HCT116 (cell line): ENCODE measurements at regions not wholly inside any gene's neighbourhood (a gene's known extent, or its start where the extent isn't known, plus 50 kb on each side); places are given as distances from the start of the nearest gene placed in this dataset.

Experiments used
- ATAC-seq: fragments of 200-7000 bp; cut with Tn5 transposase; 2 replicates; pipeline ENCODE4 v1.9.1; 2020; ENCODE audit warnings: mild to moderate bottlenecking, moderate library complexity
- BruUV-seq: library from RNA; stranded (reverse); fragments of 400-500 nt; replicated peaks from 2 replicates; lab custom pipeline; 2021; lab: Mats Ljungman, UMichigan
- CTCF ChIA-PET: fragments of 300-600 bp; sonication (Branson Sonifier 250); formaldehyde crosslinking; loops from one replicate; lab custom pipeline; 2021; ENCODE audit warnings: antibody characterized with exemption; lab: Charles Lee
- POLR2A ChIA-PET: fragments of 300-600, 350-600 bp; sonication (Branson Sonifier 250); formaldehyde crosslinking; loops from one replicate; lab custom pipeline; 2021; ENCODE audit warnings: antibody characterized with exemption; lab: Charles Lee
- RAD21 ChIA-PET, 2 experiments: fragments of 300-600 bp; sonication (Branson Sonifier 250); formaldehyde crosslinking; loops; one replicate each; lab custom pipeline; 2023; ENCODE audit warnings: low total read pairs in 2 of 2; ENCODE audit not compliant: uncharacterized antibody in 2 of 2, unreplicated experiment in 2 of 2, low non-redundant PET in 1 of 2; lab: Charles Lee
- DNase-seq: peaks from one replicate; pipeline ENCODE4 v3.0.0-alpha.2; 2010; ENCODE audit warnings: low read depth, low spot score
- H2AFZ ChIP-seq: fragments of 200-600 bp; shearing (Covaris generic), sonication (generic); 2 replicates; pipeline ENCODE4 v1.6.1; 2017; ENCODE audit warnings: low read depth, mixed run types, mixed read lengths, antibody characterized with exemption, low read length; ENCODE audit not compliant: poor library complexity, severe bottlenecking
- H3K27ac ChIP-seq: 2 replicates; pipeline ENCODE4 v1.5.1; 2012; ENCODE audit warnings: low read depth, low read length
- H3K27me3 ChIP-seq: fragments of 200-600 bp; sonication (generic); 2 replicates; pipeline ENCODE4 v1.6.1; 2016; ENCODE audit warnings: mixed run types, low read length, mixed read lengths; ENCODE audit not compliant: insufficient read depth
- H3K36me3 ChIP-seq, 2 experiments: fragments of 200-500 bp in 1 of 2; fragments of 200-600 bp in 1 of 2; sonication (Bioruptor generic) in 1 of 2; sonication (generic) in 1 of 2; 2 replicates each; pipeline versions ENCODE4 v1.5.1 to v1.6.1; 2014 to 2016; ENCODE audit warnings: low read length in 2 of 2, inconsistent platforms in 1 of 2, mixed read lengths in 1 of 2, mixed run types in 1 of 2; ENCODE audit not compliant: insufficient read depth in 2 of 2, control insufficient read depth in 1 of 2
- H3K4me1 ChIP-seq, 2 experiments: fragments of 200-600 bp in 1 of 2; sonication (generic) in 1 of 2; 2 replicates each; pipeline versions ENCODE4 v1.5.1 to v1.6.1; 2012 to 2017; ENCODE audit warnings: low read length in 2 of 2, inconsistent platforms in 1 of 2, mild to moderate bottlenecking in 1 of 2, mixed read lengths in 1 of 2, mixed run types in 1 of 2, moderate library complexity in 1 of 2; ENCODE audit not compliant: insufficient read depth in 2 of 2, control insufficient read depth in 1 of 2
- H3K4me2 ChIP-seq: fragments of 200-600 bp; sonication (generic); 2 replicates; pipeline ENCODE4 v1.6.1; 2017; ENCODE audit warnings: mixed run types, low read length, mixed read lengths
- H3K4me3 ChIP-seq, 2 experiments: fragments of 200-600 bp in 1 of 2; sonication (generic) in 1 of 2; replicated peaks in 1 of 2; 2 replicates each; pipeline ENCODE4 v1.5.1; 2011 to 2016; ENCODE audit warnings: low read length in 2 of 2, control low read depth in 1 of 2, low read depth in 1 of 2, mild to moderate bottlenecking in 1 of 2, mixed read lengths in 1 of 2, mixed run types in 1 of 2
- H3K79me2 ChIP-seq: fragments of 200-600 bp; sonication (generic); 2 replicates; pipeline ENCODE4 v1.6.1; 2017; ENCODE audit warnings: mild to moderate bottlenecking, mixed run types, low read length, moderate library complexity, mixed read lengths; ENCODE audit not compliant: insufficient read depth
- H3K9ac ChIP-seq: fragments of 200-600 bp; sonication (generic); 2 replicates; pipeline ENCODE4 v1.6.1; 2016; ENCODE audit warnings: low read length, mixed read lengths
- H3K9me2 ChIP-seq: fragments of 200-600 bp; sonication (generic), shearing (Covaris generic); 2 replicates; pipeline ENCODE4 v1.6.1; 2017; ENCODE audit warnings: mixed run types, mild to moderate bottlenecking, moderate library complexity; ENCODE audit not compliant: insufficient read depth
- H3K9me3 ChIP-seq, 2 experiments: fragments of 200-500 bp in 1 of 2; fragments of 200-600 bp in 1 of 2; sonication (Bioruptor generic) in 1 of 2; sonication (generic) in 1 of 2; 2 replicates each; pipeline ENCODE4 v1.6.1; 2014 to 2017; ENCODE audit warnings: low read length in 2 of 2, mixed read lengths in 2 of 2, inconsistent platforms in 1 of 2, low read depth in 1 of 2, mild to moderate bottlenecking in 1 of 2, mixed run types in 1 of 2, moderate library complexity in 1 of 2; ENCODE audit not compliant: control insufficient read depth in 1 of 2, insufficient read depth in 1 of 2
- H4K20me1 ChIP-seq: fragments of 200-600 bp; sonication (generic), shearing (Covaris generic); 2 replicates; pipeline ENCODE4 v1.6.1; 2017; ENCODE audit warnings: mixed run types, mild to moderate bottlenecking, moderate library complexity; ENCODE audit not compliant: insufficient read depth
- CBX3 ChIP-seq: IDR thresholded peaks from 2 replicates; pipeline ENCODE4 v1.6.1; 2012; ENCODE audit warnings: low read depth
- EGR1 ChIP-seq: IDR thresholded peaks from 2 replicates; pipeline ENCODE4 v1.6.1; 2012; ENCODE audit warnings: low read depth
- EZH2 ChIP-seq: fragments of 200-600 bp; sonication (generic); IDR thresholded peaks from 2 replicates; pipeline ENCODE4 v1.6.1; 2017; ENCODE audit warnings: antibody characterized with exemption, mixed run types
- FOSL1 ChIP-seq: IDR thresholded peaks from 2 replicates; pipeline ENCODE4 v1.6.1; 2012; ENCODE audit warnings: low read depth
- RAD21 ChIP-seq: IDR thresholded peaks from 2 replicates; pipeline ENCODE4 v1.6.1; 2012; ENCODE audit warnings: low read depth, mild to moderate bottlenecking
- intact Hi-C: fragments of 100-400 bp; cut with micrococcal nuclease; formaldehyde crosslinking; loops from 2 replicates; pipeline ENCODE4 v1.10.0; 2022
- TF ChIP-seq, protein P1 (sequence below): IDR thresholded peaks from 2 replicates; pipeline ENCODE4 v1.6.1; 2012
- TF ChIP-seq, protein P2 (sequence below): IDR thresholded peaks from 2 replicates; pipeline ENCODE4 v1.6.1; 2011; ENCODE audit warnings: mild to moderate bottlenecking, low read length, moderate library complexity; ENCODE audit not compliant: insufficient replicate concordance; ENCODE audit errors: extremely low read depth
- TF ChIP-seq, protein P3 (sequence below), 3 experiments: fragments of 200-600 bp in 1 of 3; sonication (generic) in 1 of 3; IDR thresholded peaks in 2 of 3; conservative IDR thresholded peaks in 1 of 3; 2 replicates each; pipeline ENCODE4 v1.5.1; 2012 to 2017; ENCODE audit warnings: low read depth in 2 of 3, low read length in 2 of 3, antibody characterized with exemption in 1 of 3, borderline replicate concordance in 1 of 3, control low read depth in 1 of 3, mild to moderate bottlenecking in 1 of 3, mixed read lengths in 1 of 3, mixed run types in 1 of 3, moderate library complexity in 1 of 3; ENCODE audit not compliant: insufficient read depth in 1 of 3

DNA sequence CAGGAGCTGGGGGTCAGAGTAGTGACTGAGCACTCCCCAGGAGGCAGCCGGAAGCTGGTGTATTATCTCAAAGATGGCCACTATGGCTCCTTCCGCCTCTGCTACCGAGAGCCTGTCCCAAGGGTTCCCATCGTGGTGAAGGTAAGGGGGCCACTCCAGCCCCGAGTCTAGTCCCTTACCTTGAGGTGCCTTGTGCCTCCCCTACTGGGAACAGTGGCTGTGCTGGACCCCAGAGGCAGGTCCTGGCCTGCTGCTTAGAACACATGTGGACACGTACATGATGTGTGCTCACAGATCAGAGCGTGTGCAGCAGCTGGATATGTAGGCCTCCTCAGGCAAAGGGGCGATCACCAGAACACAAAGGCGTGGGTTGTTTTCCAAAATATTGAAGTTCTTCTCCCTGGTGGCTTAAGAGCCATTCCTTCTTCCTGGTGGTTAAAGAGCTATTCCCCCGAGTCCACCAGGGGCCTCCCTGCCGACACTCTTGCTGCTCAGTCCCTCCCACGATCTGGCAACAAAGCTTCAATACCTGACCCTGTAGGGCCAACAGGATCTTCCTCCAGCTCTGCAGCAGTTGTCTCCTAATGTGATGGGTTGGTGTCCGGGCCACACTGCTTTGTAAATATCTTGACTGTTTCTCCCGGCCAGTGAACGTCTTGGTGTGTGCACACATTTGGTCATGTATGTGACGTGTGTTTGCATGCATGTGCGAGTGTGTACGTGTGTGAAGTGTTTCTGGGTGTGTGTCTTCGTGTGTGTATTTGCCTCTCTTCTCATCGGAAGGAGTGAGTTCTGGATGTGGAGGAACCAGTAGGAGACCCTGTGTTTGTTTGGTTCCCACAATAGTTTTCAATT lies 68.4 kb upstream of the TINAGL1 start:
- DNase-seq, result no peak
- Histone ChIP-seq H3K4me2 (no peak overlapping the region), H3K36me3 (no peaks in the 10 kb centered on the region), H3K9ac (no peak overlapping the region), H2AFZ (no peak overlapping the region), H3K4me1 (peaks cover 0 to 8% of the 10 kb centered on the region in 2 experiments; a peak in 1 of 4 replicates), H3K27ac (no peak overlapping the region), H3K9me2 (no peaks in the 10 kb centered on the region), H3K79me2 (no peaks in the 10 kb centered on the region), H4K20me1 (no peaks in the 10 kb centered on the region), H3K9me3 (no peaks in the 10 kb centered on the region), H3K27me3 (no peaks in the 10 kb centered on the region), H3K4me3 (no peak overlapping the region)
- ChIA-PET RAD21 (no interaction called here), CTCF (interaction anchor here (1.0 to 1.2 kb wide), 2 partner anchors 9 to 41 kb away, joined by 3 to 4 read pairs; no protein-coding TSS in a partner anchor), POLR2A (no interaction called here)
- peak; percentile 42; the same call in 1 of the 2 replicates for ATAC-seq
- TF ChIP-seq FOSL1, result no peak
- TF ChIP-seq, protein P1, sequence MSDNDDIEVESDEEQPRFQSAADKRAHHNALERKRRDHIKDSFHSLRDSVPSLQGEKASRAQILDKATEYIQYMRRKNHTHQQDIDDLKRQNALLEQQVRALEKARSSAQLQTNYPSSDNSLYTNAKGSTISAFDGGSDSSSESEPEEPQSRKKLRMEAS, result no peak
- no peak for TF ChIP-seq EZH2
- no peak for TF ChIP-seq EGR1
- TF ChIP-seq, protein P2, sequence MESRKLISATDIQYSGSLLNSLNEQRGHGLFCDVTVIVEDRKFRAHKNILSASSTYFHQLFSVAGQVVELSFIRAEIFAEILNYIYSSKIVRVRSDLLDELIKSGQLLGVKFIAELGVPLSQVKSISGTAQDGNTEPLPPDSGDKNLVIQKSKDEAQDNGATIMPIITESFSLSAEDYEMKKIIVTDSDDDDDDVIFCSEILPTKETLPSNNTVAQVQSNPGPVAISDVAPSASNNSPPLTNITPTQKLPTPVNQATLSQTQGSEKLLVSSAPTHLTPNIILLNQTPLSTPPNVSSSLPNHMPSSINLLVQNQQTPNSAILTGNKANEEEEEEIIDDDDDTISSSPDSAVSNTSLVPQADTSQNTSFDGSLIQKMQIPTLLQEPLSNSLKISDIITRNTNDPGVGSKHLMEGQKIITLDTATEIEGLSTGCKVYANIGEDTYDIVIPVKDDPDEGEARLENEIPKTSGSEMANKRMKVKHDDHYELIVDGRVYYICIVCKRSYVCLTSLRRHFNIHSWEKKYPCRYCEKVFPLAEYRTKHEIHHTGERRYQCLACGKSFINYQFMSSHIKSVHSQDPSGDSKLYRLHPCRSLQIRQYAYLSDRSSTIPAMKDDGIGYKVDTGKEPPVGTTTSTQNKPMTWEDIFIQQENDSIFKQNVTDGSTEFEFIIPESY, result no peak
- no peak for TF ChIP-seq CBX3
- TF ChIP-seq, protein P3, sequence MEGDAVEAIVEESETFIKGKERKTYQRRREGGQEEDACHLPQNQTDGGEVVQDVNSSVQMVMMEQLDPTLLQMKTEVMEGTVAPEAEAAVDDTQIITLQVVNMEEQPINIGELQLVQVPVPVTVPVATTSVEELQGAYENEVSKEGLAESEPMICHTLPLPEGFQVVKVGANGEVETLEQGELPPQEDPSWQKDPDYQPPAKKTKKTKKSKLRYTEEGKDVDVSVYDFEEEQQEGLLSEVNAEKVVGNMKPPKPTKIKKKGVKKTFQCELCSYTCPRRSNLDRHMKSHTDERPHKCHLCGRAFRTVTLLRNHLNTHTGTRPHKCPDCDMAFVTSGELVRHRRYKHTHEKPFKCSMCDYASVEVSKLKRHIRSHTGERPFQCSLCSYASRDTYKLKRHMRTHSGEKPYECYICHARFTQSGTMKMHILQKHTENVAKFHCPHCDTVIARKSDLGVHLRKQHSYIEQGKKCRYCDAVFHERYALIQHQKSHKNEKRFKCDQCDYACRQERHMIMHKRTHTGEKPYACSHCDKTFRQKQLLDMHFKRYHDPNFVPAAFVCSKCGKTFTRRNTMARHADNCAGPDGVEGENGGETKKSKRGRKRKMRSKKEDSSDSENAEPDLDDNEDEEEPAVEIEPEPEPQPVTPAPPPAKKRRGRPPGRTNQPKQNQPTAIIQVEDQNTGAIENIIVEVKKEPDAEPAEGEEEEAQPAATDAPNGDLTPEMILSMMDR (IDR thresholded peaks at IDR 0.05 in 2 of 3, conservative IDR thresholded peaks at IDR 0.05 in 1 of 3; ENCODE audit: borderline replicate concordance in 1 of 3, insufficient read depth in 1 of 3, low read depth in 2 of 3, low read length in 2 of 3), result no peak
- TF ChIP-seq RAD21, result no peak
- intact Hi-C loops, result no loop called here
- BruUV-seq, result no TSS peak
